GM12864 (cell line): ENCODE measurements at regions not wholly inside any gene's neighbourhood (a gene's known extent, or its start where the extent isn't known, plus 50 kb on each side); places are given as distances from the start of the nearest gene placed in this dataset.

Experiments
- DNase-seq: peaks from one replicate; pipeline ENCODE4 v3.0.0-alpha.2; 2011; ENCODE audit warnings: low read depth
- H3K4me3 ChIP-seq: 2 replicates; pipeline ENCODE4 v1.5.1; 2011; ENCODE audit warnings: mild to moderate bottlenecking, low read depth, low read length, control low read depth
- CTCF ChIP-seq: IDR thresholded peaks from 2 replicates; pipeline ENCODE4 v1.5.1; 2011; ENCODE audit warnings: low read depth, mild to moderate bottlenecking, moderate library complexity, low read length, control low read depth, inconsistent platforms; ENCODE audit errors: missing control alignments

- no peak for DNase-seq
- TF ChIP-seq CTCF: no peak
Measured at GRCh38 chr13:106143930-106144709, 391.3 kb downstream of the EFNB2 start.

GRCh38 chr13:106143392-106143791 is 392.1 kb downstream of the EFNB2 start:
- no peak for DNase-seq
- no peak for TF ChIP-seq CTCF
- no peak overlapping the region for H3K4me3 ChIP-seq

More at GRCh38 chr13:106143930-106144709, 391.3 kb downstream of the EFNB2 start:
- H3K4me3 ChIP-seq: no peak overlapping the region

- H3K4me3 ChIP-seq: no peak overlapping the region
- DNase-seq: no peak
- no peak for TF ChIP-seq CTCF
Measured at GRCh38 chr13:106140476-106140875, 395.0 kb downstream of the EFNB2 start.

- no peak for TF ChIP-seq CTCF
- no peak for DNase-seq
Measured at GRCh38 chr13:106139942-106140341, 395.5 kb downstream of the EFNB2 start.

GRCh38 chr13:106139377-106139776 is 396.1 kb downstream of the EFNB2 start:
- DNase-seq: no peak
- H3K4me3 ChIP-seq: no peak overlapping the region
- TF ChIP-seq CTCF: no peak

More at GRCh38 chr13:106139942-106140341, 395.5 kb downstream of the EFNB2 start:
- H3K4me3 ChIP-seq: no peak overlapping the region

GRCh38 chr13:106138620-106139019 is 396.8 kb downstream of the EFNB2 start:
- DNase-seq: no peak
- no peak overlapping the region for H3K4me3 ChIP-seq
- TF ChIP-seq CTCF: no peak

GRCh38 chr13:106133025-106133424 is 402.4 kb downstream of the EFNB2 start:
- no peak overlapping the region for H3K4me3 ChIP-seq
- no peak for TF ChIP-seq CTCF
- DNase-seq: no peak
